ENCODE measurements at regions not wholly inside any gene's neighbourhood (a gene's known extent, or its start where the extent isn't known, plus 50 kb on each side); places are given as distances from the start of the nearest gene placed in this dataset.

GRCh38 chr3:98968347-98968746 is 66.9 kb upstream of the DCBLD2 start:
- TF ChIP-seq CTCF (IDR thresholded peaks at IDR 0.05), result no peak
- TF ChIP-seq POLR2A (IDR thresholded peaks at IDR 0.05), result no peak
